Right kidney (tissue), 1 donor: ENCODE measurements at regions not wholly inside any gene's neighbourhood (a gene's known extent, or its start where the extent isn't known, plus 50 kb on each side); places are given as distances from the start of the nearest gene placed in this dataset.
"Not testable (repeated sequence)": the region's sequence is repeated elsewhere in the genome, so short reads cannot be mapped to it uniquely, and the experiment has no call there.

Experiments
- DNase-seq: peaks from one replicate; pipeline ENCODE4 v3.0.0-alpha.2; 2016

DNA sequence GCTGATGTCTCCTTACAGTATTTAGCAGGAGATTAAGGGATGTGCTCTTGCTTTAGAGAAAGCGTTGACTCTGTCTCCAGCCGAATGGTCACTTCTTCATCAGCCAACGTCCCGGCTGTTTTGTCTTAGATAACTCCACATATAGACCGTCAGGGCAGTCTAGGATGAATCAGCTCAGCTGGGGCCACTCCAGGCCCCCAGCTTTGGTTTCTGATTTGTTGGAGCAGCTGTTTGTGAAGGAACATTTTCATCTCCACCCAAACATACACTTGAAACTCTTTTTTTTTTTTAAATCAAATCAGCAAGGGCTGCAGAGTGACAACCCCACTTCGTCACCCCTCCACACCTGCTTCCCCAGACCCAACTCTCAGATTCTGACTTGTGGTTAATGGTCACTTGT, 206.1 kb upstream of the GALNT2 start:
- DNase-seq: no peak

DNA sequence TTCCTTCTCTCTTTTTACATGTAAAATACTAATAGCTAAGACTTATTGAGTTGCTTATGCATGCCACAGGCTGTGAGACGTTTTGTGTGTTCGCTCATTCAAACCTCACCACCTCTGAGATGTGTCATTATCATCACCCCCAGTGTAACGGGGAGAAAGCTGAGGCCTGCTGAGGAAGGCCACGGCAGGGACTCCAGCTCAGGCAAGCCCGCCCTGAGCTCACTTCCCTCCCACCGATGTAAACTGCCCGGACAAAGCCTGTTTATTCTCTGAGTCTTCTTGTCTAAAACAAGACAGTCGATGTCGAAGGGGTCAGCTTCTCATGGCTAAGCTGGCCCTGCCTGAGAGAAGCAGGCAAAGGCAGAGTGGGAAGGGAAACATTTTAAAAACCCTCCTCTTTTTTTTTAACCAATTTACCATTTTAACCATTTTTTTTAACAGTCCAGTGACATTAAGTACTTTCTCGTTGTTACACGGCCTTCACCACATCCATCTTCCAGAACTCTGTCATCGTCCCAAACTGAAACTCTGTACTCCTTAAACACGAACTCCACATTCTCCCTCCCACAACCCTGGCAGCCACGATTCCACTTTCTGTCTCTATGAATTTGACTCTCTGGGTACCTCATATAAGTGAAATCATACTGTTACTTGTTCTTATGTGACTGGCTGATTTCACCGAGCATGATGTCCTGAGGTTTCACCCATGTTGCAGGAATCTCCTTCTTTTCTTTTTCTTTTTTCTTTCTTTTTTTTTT, 204.8 kb upstream of the GALNT2 start:
- no peak for DNase-seq

DNA sequence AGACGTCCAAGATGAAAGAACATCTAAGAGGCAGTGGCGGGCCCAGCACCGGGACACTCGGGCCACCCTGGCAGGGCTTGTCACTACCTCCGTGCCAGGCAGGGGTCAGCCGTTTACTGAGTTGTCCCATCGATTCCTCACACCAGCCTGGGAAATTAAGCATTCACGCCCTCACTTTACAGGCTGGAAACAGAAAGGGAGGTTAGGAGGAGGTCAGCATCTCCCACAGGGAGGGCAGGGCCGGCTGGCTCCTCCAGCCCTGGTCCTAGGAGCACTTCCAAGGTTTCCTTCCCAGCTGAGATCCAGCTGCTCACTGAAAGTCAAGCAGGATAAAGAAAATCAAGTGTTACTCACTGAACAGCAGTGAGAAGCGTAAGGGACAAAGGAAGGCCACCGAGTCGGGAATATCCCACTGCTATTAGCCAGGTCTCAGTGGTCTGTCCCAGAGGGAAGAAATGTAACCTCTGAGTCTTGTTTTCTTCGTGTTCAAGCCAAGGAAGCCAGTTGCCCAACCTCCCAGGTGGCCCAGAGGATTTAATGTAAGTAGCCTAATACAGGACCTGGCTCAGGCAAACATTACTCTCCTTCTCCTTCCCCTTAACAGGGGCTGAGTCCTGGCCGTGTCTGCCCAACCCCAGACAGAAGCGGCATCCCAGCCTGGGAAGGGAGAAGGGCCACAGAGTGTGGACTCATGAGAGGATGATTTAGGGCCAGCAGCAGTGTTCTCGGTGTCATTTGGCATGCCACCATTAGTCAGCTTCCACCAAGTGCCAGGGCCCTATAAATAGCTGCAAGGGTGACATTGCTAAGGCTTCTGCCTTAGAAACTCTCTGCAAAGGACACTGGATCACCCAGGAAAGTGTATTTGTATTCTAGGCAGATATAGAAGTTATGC, 203.1 kb upstream of the GALNT2 start:
- no peak for DNase-seq

DNA sequence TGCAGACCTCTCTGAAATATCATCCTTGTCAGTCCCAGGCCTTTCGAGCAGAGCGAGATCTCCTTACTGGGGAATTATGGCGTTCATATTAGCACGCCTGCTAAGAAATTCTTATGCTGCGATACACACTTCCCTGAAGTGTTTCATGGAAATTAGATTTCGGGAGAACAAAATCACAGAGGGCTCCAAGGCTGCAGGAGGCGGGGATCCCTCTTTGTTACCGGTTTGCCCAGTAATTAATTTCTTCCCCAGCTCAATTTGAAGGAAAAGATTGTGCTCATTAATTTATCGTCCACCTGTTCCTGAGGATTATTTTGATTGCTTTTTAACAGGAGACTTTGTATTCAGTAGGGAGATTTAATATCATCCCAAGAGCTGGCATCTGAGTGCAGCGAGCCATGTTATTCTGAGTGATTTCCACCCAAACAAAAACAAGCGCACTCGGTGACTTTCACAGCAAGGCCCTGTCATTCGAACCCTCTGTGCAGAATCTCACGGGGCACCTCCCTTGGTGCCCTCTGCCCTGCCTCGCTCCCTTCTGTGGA, 202.3 kb upstream of the GALNT2 start:
- peak; percentile 22 for DNase-seq

DNA sequence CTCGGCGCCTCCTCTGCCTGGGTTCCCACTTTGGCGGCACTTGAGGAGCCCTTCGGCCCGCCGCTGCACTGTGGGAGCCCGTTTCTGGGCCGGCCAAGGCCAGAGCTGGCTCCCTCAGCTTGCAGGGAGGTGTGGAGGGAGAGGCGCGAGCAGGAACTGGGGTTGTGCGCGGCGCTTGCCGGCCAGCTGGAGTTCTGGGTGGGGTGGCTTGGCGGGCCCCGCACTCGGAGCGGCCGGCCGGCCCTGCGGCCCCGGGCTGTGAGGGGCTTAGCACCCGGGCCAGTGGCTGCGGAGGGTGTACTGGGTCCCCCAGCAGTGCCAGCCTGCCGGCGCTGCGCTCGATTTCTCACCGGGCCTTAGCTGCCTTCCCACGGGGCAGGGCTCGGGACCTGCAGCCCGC, 201.7 kb upstream of the GALNT2 start:
- not testable (repeated sequence) for DNase-seq

DNA sequence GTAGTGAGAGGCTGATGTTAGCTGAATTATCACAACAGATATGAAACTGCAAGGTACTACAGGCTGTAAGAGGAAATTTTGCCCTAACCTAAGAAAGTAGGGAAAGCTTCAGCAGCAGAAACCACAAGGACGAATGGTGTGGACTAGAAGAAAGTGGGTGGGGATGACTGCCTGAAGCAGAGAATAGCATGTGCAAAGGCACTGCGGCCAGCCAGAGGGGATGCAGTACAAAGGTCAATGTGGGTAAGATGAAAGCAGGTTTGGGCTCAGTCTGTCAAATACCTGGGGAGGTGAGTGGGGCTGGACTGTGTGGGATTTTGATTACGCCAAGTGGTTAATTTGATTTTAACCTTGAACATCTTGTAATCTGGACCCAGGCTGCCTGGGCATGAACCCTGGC, 199.3 kb upstream of the GALNT2 start:
- DNase-seq: no peak

DNA sequence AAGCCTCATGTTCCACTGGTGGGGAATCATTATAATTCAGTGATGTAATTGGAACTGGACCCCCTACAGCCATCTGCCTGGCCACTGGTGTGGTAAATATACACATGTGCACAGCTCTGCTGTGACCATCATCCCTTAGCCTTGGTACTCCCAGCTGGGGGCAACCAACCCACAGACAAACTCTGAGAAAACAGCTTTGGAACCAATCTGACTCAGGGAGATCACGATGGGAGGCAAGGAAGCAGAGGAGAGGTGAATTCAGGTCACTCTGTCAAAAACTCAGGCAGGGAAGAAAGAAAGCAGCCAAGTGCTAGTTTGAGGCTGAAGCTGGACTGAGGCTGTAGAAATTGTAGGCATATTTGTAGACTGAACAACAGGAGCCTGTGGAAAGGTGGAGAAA, 197.8 kb upstream of the GALNT2 start:
- no peak for DNase-seq

DNA sequence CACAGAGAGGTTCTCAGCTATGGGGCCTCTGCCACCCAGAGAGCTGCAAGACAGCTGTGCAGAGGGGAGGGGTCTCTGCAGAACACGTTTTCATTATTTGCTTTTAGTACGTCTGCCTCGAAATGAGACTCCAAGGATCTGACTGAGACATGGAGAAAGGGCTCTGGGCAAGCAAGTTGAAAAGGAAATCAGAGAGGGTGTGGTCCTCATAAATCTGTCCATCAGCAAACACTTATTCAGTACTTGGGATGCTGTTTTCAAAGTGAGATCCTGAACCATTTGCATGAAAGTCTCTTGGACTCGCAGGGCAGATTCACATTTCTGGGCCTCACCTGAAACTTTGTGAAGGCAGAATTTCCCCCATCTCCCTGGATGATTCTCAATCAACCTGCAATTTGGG, 197.4 kb upstream of the GALNT2 start:
- DNase-seq: no peak

DNA sequence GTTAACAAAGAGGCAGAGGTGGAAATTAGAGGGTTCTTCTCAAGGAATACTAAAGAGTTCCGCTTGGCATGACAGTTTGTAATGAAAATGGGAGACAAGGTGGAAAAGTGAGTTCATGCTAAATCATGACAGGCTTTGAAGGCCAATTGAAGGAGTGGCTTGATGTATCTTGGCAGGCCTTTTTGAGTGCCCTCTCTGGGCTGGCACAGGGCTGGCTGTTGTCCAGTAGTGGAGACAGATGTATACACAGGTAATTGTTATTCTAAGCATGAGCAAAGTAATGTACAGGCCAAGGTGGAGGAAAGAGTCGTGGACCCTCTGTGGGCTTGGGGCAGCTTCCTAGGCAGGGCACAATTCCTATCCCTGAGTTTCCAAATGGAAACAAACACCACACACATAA, 196.7 kb upstream of the GALNT2 start:
- DNase-seq: no peak

DNA sequence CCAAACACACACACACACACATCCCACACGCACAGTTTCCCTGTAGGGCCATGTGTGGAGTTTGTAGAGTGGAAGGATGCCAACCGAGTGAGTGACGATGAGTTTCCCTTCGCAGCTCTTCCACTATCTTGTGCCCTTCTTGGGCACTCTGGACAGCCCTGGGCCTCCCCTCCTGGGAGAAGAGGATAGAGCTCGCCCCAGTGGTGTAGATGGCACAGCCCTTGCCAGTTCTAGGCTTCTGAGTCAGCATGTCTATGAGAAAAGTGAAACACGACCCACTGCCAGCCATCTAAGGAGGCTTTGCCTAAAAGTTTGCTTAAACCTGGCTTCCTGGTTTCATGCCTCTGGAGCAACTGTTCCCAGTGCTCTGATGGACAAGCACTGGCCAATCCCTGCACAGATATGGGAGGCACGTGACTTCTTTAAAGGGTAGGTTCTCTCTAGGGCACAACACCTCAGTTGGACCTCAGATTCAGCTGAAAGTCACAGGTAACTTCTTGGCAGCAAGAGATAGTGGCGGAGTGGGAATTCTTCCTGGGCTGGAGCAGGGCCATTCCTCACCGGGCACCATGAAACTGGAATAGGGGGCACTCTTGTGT, 195.9 kb upstream of the GALNT2 start:
- DNase-seq: no peak

DNA sequence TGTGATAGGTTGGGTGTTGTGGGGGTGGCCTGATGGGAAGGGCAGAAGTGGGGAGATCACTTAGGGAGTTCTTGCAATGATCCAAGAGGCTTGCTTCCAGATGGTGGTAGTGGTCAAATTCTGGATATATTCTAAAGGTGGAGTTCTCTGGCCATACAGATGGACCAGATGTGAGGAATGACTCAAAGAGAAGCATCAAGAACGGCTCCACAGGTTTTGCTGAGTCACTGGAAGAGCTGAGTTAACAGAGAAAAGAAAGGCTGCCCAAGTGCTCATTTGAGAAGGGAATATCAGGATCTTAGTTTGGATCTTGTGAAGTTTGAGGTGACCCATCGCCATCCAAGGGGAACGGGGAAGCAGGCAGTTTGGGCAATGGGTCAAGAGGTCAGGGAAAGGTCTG, 192.9 kb upstream of the GALNT2 start:
- DNase-seq: no peak

DNA sequence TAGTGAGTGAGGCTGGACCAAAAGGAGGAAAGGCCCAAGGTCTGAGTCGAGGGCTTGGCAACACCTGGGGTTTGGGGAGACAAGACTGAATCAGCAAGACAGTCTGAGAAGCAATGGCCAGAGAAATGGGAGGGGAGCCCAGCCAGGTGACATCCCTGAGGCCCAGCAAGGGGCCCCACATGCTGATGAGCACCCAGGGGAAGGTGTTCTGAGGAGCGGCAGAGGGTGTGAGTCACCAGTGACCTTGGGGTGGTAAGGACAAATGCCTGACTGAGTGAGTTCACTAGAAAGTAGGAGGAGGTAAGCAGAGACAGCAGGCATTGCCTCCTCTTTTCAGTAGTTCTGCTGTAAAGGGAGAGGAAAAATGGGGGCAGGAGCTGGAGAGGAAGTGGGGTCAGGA, 192.4 kb upstream of the GALNT2 start:
- DNase-seq: no peak

DNA sequence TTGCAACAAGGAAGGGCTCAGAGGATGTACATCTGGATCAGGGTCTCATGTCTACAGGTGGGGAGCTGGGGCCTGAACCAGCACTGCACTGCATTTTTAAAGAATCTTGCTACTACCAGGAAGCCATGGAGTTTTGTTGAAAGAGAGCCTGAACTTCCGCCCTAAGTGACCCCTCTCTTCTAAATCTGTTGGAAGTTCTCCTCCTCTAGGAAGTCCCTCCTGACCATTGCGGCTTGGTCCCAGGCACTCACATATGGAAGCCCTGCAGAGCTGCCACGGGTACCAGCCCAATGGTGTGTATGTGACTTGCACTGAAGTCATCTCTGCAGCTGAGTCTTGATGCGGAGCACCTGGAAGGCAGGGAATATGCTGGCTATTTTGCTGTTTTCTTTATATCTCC, 192.0 kb upstream of the GALNT2 start:
- DNase-seq: no peak

DNA sequence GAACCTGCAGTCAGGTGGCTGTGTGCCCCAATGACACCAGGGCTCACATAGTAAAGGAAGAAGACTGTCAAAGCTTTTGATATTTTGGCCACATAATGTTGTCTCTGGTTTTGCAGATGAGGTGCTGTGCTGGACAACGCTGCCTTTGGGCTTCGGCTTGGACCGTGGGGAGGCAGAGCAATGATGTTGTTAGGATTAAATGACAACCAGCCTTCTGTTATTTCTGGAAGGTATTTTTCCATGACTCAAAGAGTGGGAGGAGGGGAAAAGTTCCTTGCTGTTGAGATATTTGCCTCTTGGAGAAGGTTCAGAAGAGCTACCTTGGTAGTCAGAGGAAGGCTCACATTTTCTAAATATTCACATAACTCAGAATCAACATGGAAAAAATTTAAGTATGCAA, 187.3 kb upstream of the GALNT2 start:
- DNase-seq: no peak

DNA sequence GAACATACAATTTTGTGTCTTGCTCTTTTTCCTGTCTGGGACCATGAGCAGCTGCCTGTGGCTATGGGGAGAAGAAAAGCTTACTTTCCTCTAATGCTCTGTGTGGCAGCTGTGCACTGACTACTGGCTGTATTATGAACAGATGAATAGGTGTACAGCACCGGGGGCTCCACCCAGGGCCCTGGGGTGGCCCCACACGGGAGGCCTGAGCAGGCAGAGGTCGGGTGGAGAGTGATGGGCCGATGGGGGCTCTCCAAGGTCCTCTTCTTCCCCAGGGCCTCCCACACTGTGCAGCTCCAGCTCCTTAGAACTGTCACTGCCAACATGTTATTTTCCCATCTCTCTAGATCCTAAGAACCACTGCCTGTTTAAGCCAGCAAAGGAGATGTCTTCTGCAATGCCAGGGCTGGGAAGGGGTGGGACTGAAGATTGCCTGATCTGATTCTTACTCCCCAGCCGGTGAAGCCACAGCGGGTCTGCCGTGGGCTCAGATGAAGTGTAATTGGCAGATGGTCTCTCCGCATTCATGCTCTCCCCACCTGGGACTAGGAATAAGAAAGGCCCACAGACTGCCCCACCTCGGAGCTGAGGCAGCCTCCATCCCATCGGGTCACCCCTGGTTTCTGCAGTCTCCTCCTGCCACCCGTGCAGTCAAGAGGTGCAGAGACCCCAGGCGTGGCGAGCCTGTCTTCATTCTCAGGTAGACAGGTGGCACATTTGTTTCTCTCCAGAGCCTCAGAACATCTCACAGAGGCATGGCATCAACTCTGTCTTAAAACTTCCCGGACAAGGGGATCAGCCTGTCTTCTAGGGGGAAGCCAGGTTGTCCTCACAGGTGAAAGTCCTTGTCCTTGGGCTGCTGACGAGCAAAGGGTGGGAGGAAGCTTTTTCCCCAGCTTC, 186.5 kb upstream of the GALNT2 start:
- no peak for DNase-seq

DNA sequence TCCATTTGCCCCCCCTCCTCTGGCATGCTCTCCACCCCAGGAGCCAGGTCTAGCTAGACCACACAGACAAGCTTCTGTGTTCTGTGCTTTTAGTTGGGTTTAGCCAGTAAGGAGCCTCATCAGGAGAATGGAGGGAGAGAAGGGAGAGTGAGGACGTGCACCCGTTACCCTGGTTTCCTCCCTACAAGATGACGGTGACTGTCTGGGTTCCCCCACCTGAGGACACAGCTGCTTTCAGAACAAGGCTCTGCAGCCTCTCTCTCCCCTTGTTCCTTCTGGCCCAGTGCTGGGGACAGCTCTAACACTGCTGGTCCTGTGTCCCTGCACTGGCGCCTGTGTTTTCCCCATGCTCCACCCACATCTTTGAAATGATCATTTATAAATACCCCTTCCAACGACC, 184.4 kb upstream of the GALNT2 start:
- DNase-seq: no peak

DNA sequence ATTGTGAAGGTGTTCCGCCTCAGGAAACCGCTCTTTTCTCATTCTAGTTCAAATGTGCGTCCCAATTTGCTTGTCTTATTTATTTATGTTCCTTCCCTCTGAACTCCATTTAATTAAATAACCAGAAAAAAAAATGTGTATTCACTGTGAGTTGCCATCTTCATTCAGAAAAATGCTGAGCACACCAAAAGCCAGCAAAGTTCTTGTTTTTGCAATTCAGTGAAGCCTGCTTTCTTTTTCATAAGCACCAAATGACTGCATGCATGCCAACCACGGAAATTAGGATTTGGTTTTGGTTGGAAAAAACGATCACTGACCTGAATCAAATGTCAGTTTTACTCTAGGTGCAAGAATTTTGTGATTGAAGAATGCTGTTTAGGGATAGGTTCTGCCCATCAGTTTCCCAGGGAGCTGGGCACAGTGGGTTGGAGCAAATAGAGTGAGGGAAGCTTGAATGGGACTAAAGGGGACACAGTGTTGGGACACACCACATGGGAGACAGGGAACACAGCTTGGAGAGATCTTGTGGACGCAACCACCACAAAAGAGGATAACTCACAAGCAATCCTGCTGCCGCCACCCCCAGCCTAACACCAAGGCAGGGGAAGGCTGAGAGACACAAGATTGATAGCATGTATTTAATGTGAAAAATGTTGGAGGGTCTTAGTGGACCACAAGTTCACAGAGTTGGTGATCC, 183.4 kb upstream of the GALNT2 start:
- no peak for DNase-seq

DNA sequence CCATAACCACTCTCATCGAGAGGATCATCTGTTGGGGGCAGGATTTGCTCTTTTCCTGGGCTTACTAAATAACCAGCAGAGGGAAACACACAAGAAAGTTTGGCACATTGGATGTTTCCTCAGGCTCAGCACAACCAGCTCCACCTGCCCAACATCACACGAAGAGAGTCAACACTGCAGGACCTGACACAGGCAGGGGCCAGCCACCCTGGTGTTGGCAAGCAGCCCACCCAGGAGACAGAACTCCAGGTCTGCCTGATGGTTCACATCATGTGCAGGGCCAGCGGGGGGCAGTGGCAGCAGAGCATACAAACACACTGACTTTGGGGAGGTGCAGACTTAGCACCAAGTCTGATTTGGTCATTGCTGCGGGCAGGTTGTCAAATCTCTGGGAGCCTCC, 182.3 kb upstream of the GALNT2 start:
- DNase-seq: no peak

DNA sequence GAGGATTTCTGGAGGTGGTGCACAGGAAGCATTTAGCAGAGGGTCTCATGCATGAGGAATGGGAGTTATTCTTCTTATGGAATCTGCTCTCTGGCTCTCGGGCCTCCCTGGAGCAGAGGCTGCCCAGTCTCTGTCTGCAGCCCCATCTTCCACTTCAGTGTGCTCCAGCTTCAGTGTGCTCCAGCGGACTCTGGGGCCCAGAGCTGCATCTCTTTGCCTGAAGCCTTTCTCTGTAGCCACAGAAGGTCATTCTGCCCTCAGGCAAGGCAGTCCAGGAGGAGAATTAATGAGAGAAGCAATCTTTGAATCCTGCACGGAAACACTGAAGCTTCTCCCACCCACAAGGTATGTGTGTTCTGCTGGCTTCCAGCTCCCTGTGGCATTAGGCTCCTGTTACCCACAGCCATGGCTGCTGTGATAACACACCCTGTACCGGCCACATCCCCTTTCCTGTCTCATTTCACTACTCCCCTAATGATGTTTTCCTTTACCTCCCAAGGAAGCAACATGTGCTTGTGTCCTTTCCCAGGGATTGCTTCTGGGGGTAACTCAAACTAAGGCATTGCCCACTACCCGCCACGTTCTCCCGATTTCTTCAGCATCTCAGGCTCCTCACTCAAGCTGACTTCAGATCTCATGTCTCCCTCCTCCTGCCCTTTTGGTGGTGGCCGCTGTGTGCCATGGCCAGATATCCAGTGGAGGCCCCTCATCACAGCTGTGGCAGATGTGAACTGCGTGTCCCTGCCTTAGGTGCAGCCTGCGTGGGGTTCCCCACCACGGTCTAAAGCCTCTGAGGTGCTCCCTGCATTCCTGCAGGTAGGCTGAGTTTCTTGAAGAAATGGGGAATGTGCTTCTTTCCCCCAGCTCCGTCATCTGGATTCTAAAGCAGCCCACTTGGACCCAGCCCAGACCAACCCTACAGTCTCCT, 181.2 kb upstream of the GALNT2 start:
- no peak for DNase-seq

DNA sequence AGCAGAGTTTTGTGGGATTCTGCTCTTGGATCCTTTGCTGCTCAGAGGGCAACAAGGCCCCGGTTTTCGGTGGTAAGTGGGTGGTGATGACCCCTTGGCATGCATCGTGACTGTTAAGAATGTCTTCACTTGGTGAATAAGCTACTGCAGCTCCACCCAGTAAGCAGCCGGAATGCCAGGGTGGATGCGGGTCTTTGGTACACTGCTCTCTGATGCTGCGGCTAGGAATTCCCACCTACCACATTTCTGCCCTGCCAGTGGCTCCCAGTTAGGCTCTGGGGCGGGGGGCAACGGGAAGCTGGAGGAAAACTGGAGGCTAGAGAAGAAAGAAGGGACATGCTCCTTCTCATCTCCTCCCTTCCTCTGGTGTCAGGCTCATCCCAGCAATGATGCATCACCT, 180.4 kb upstream of the GALNT2 start:
- no peak for DNase-seq
